ENCODE measurements at regions not wholly inside any gene's neighbourhood (a gene's known extent, or its start where the extent isn't known, plus 50 kb on each side); places are given as distances from the start of the nearest gene placed in this dataset.

- CTCF ChIA-PET: interaction anchor here (1.6 kb wide), 1 partner anchor 28 kb away, joined by 4 read pairs; no protein-coding TSS in a partner anchor
- TF ChIP-seq CTCF (IDR thresholded peaks at IDR 0.05; ENCODE audit: control extremely low read depth, extremely low read depth, low read depth, missing control alignments): no peak
- POLR2A ChIA-PET: no interaction called here
- no peak for DNase-seq (ENCODE audit: extremely low spot score)
Observed at GRCh38 chr4:35757836-35758235, 486.5 kb downstream of the ARAP2 start.

GRCh38 chr4:35760807-35761206 is 483.5 kb downstream of the ARAP2 start:
- POLR2A ChIA-PET: no interaction called here
- no peak for TF ChIP-seq CTCF (IDR thresholded peaks at IDR 0.05; ENCODE audit: control extremely low read depth, extremely low read depth, low read depth, missing control alignments)
- CTCF ChIA-PET: no interaction called here
- no peak for DNase-seq (ENCODE audit: extremely low spot score)

GRCh38 chr4:35771571-35771970 is 472.7 kb downstream of the ARAP2 start:
- ChIA-PET CTCF (interaction anchor here (1.4 to 2.0 kb wide), 3 partner anchors 22 to 97 kb away, joined by 3 to 4 read pairs (median 3); no protein-coding TSS in a partner anchor), POLR2A (no interaction called here)
- TF ChIP-seq CTCF (IDR thresholded peaks at IDR 0.05; ENCODE audit: control extremely low read depth, extremely low read depth, low read depth, missing control alignments): no peak
- no peak for DNase-seq (ENCODE audit: extremely low spot score)

- ChIA-PET POLR2A (no interaction called here), CTCF (interaction anchor here (0.6 to 2.0 kb wide), 2 partner anchors 12 to 23 kb away, joined by 3 to 4 read pairs; no protein-coding TSS in a partner anchor)
- no peak for TF ChIP-seq CTCF (IDR thresholded peaks at IDR 0.05; ENCODE audit: control extremely low read depth, extremely low read depth, low read depth, missing control alignments)
- no peak for DNase-seq (ENCODE audit: extremely low spot score)
Observed at GRCh38 chr4:35772291-35772690, 472.0 kb downstream of the ARAP2 start.

- ChIA-PET CTCF (no interaction called here), POLR2A (no interaction called here)
- DNase-seq (ENCODE audit: extremely low spot score): no peak
- TF ChIP-seq CTCF (IDR thresholded peaks at IDR 0.05; ENCODE audit: control extremely low read depth, extremely low read depth, low read depth, missing control alignments): no peak
Observed at GRCh38 chr4:35789899-35790574, 454.3 kb downstream of the ARAP2 start.

- TF ChIP-seq CTCF (IDR thresholded peaks at IDR 0.05; ENCODE audit: control extremely low read depth, extremely low read depth, low read depth, missing control alignments): no peak
- POLR2A ChIA-PET: no interaction called here
- CTCF ChIA-PET: interaction anchor here (1.2 to 2.0 kb wide), 2 partner anchors 9 to 22 kb away, joined by 3 to 5 read pairs; no protein-coding TSS in a partner anchor
- DNase-seq (ENCODE audit: extremely low spot score): no peak
Observed at GRCh38 chr4:35793045-35793722, 451.1 kb downstream of the ARAP2 start.
